ENCODE measurements at regions not wholly inside any gene's neighbourhood (a gene's known extent, or its start where the extent isn't known, plus 50 kb on each side); places are given as distances from the start of the nearest gene placed in this dataset.

DNA sequence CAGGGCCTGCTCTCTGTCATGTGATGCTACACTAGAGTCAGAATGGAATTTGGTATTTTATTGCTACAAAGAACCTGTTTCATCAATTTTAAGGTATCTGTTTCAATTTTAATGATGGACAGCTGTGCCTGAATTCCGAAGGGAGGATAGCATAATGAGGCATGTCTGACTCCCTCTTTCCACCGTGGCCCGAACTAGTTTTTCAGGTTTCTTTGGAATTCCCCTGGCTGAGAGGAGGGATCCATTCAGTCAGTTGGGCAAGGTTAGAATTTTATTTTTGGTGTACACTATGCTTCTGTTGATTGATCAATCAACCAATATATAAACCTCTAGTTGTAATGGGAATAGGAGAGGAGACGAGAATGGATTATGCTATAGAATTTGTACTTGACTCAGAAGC lies 761.8 kb downstream of the FAM133A start:
- TF ChIP-seq, protein P1, sequence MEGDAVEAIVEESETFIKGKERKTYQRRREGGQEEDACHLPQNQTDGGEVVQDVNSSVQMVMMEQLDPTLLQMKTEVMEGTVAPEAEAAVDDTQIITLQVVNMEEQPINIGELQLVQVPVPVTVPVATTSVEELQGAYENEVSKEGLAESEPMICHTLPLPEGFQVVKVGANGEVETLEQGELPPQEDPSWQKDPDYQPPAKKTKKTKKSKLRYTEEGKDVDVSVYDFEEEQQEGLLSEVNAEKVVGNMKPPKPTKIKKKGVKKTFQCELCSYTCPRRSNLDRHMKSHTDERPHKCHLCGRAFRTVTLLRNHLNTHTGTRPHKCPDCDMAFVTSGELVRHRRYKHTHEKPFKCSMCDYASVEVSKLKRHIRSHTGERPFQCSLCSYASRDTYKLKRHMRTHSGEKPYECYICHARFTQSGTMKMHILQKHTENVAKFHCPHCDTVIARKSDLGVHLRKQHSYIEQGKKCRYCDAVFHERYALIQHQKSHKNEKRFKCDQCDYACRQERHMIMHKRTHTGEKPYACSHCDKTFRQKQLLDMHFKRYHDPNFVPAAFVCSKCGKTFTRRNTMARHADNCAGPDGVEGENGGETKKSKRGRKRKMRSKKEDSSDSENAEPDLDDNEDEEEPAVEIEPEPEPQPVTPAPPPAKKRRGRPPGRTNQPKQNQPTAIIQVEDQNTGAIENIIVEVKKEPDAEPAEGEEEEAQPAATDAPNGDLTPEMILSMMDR (IDR thresholded peaks at IDR 0.05; ENCODE audit: low read depth, low read length, poor library complexity, severe bottlenecking): no peak
- no peak for TF ChIP-seq EZH2phosphoT487 (IDR thresholded peaks at IDR 0.05; ENCODE audit: borderline replicate concordance, low read length)

All from DOHH2 (cell line).